ENCODE measurements at regions not wholly inside any gene's neighbourhood (a gene's known extent, or its start where the extent isn't known, plus 50 kb on each side); places are given as distances from the start of the nearest gene placed in this dataset.

- H3K4me3 ChIP-seq (ENCODE audit: low read depth, low read length): no peak overlapping the region
- TF ChIP-seq, protein P1, sequence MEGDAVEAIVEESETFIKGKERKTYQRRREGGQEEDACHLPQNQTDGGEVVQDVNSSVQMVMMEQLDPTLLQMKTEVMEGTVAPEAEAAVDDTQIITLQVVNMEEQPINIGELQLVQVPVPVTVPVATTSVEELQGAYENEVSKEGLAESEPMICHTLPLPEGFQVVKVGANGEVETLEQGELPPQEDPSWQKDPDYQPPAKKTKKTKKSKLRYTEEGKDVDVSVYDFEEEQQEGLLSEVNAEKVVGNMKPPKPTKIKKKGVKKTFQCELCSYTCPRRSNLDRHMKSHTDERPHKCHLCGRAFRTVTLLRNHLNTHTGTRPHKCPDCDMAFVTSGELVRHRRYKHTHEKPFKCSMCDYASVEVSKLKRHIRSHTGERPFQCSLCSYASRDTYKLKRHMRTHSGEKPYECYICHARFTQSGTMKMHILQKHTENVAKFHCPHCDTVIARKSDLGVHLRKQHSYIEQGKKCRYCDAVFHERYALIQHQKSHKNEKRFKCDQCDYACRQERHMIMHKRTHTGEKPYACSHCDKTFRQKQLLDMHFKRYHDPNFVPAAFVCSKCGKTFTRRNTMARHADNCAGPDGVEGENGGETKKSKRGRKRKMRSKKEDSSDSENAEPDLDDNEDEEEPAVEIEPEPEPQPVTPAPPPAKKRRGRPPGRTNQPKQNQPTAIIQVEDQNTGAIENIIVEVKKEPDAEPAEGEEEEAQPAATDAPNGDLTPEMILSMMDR (IDR thresholded peaks at IDR 0.05): no peak
- no peaks in the 10 kb centered on the region for H3K4me1 ChIP-seq
Measured at GRCh38 chr11:93074352-93074751, 104.9 kb downstream of the MTNR1B start.

GRCh38 chr11:93075782-93076181, 106.3 kb downstream of the MTNR1B start:
- no peaks in the 10 kb centered on the region for H3K79me2 ChIP-seq
- no peaks in the 10 kb centered on the region for H3K27me3 ChIP-seq (ENCODE audit: control insufficient read depth, insufficient read depth, low read length)
- no peaks in the 10 kb centered on the region for H3K9me3 ChIP-seq (ENCODE audit: control insufficient read depth, low read length)
- H3K36me3 ChIP-seq (ENCODE audit: control insufficient read depth, insufficient read depth, low read length): no peaks in the 10 kb centered on the region
- no peak overlapping the region for H3K4me3 ChIP-seq (ENCODE audit: low read depth, low read length)
- no peaks in the 10 kb centered on the region for H3K4me1 ChIP-seq
- TF ChIP-seq, protein P1 (IDR thresholded peaks at IDR 0.05): no peak
- H3K9ac ChIP-seq: no peak overlapping the region
- no peak overlapping the region for H3K27ac ChIP-seq
- H2AFZ ChIP-seq: no peak overlapping the region
- no peak overlapping the region for H3K4me2 ChIP-seq (ENCODE audit: low read length)

More at GRCh38 chr11:93074352-93074751, 104.9 kb downstream of the MTNR1B start:
- no peaks in the 10 kb centered on the region for H3K9me3 ChIP-seq (ENCODE audit: control insufficient read depth, low read length)
- H3K27me3 ChIP-seq (ENCODE audit: control insufficient read depth, insufficient read depth, low read length): no peaks in the 10 kb centered on the region
- no peaks in the 10 kb centered on the region for H3K36me3 ChIP-seq (ENCODE audit: control insufficient read depth, insufficient read depth, low read length)
- no peak overlapping the region for H3K9ac ChIP-seq
- no peak overlapping the region for H3K4me2 ChIP-seq (ENCODE audit: low read length)
- no peak overlapping the region for H3K27ac ChIP-seq
- no peak overlapping the region for H2AFZ ChIP-seq
- no peaks in the 10 kb centered on the region for H3K79me2 ChIP-seq

GRCh38 chr11:93080146-93080759, 110.8 kb downstream of the MTNR1B start:
- no peak overlapping the region for H3K27ac ChIP-seq
- H2AFZ ChIP-seq: no peak overlapping the region
- no peak overlapping the region for H3K4me3 ChIP-seq (ENCODE audit: low read depth, low read length)
- H3K9me3 ChIP-seq (ENCODE audit: control insufficient read depth, low read length): no peaks in the 10 kb centered on the region
- no peaks in the 10 kb centered on the region for H3K79me2 ChIP-seq
- no peak overlapping the region for H3K4me2 ChIP-seq (ENCODE audit: low read length)
- TF ChIP-seq, protein P1 (IDR thresholded peaks at IDR 0.05): no peak
- H3K9ac ChIP-seq: no peak overlapping the region
- H3K4me1 ChIP-seq: no peaks in the 10 kb centered on the region
- H3K36me3 ChIP-seq (ENCODE audit: control insufficient read depth, insufficient read depth, low read length): no peaks in the 10 kb centered on the region
- no peaks in the 10 kb centered on the region for H3K27me3 ChIP-seq (ENCODE audit: control insufficient read depth, insufficient read depth, low read length)

DNA sequence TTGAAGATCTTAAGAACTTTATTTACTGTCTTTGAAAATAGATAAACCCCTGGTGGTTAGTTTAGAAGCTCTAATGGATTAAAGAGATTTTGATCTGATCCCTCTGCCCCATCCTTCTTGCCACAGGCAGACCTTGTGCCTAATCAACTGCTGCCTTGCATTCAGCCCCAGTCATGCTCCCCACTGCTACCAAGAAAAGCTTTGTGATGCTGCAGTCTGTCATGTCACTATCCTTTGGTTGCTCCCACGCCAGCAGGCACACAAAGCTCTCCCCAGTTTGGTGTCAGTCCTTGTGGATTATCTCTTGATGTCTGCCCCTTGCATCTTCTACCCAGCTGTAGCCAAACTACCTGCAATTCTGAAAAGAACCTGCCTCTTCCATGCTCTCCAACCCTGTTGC, 112.2 kb downstream of the MTNR1B start:
- TF ChIP-seq, protein P1 (IDR thresholded peaks at IDR 0.05): no peak
- no peaks in the 10 kb centered on the region for H3K4me1 ChIP-seq

GRCh38 chr11:93082900-93083299, 113.4 kb downstream of the MTNR1B start:
- Histone ChIP-seq H3K4me2 (ENCODE audit: low read length) (no peak overlapping the region), H3K4me3 (ENCODE audit: low read depth, low read length) (no peak overlapping the region), H3K79me2 (no peaks in the 10 kb centered on the region), H3K4me1 (no peaks in the 10 kb centered on the region), H2AFZ (no peak overlapping the region), H3K36me3 (ENCODE audit: control insufficient read depth, insufficient read depth, low read length) (no peaks in the 10 kb centered on the region), H3K27me3 (ENCODE audit: control insufficient read depth, insufficient read depth, low read length) (no peaks in the 10 kb centered on the region), H3K27ac (no peak overlapping the region), H3K9ac (no peak overlapping the region), H3K9me3 (ENCODE audit: control insufficient read depth, low read length) (no peaks in the 10 kb centered on the region)
- TF ChIP-seq, protein P1 (IDR thresholded peaks at IDR 0.05): no peak

More for the DNA sequence above, 112.2 kb downstream of the MTNR1B start:
- Histone ChIP-seq H3K9me3 (ENCODE audit: control insufficient read depth, low read length) (no peaks in the 10 kb centered on the region), H3K79me2 (no peaks in the 10 kb centered on the region), H3K27me3 (ENCODE audit: control insufficient read depth, insufficient read depth, low read length) (no peaks in the 10 kb centered on the region), H3K36me3 (ENCODE audit: control insufficient read depth, insufficient read depth, low read length) (no peaks in the 10 kb centered on the region), H3K4me2 (ENCODE audit: low read length) (no peak overlapping the region), H3K27ac (no peak overlapping the region), H2AFZ (no peak overlapping the region), H3K4me3 (ENCODE audit: low read depth, low read length) (no peak overlapping the region), H3K9ac (no peak overlapping the region)
